Hepatocyte (in vitro differentiated cells): ENCODE measurements at regions not wholly inside any gene's neighbourhood (a gene's known extent, or its start where the extent isn't known, plus 50 kb on each side); places are given as distances from the start of the nearest gene placed in this dataset.

Experiments used
- EZH2 ChIP-seq: fragments of 200-600 bp; sonication (generic); IDR thresholded peaks from 2 replicates; pipeline ENCODE4 v1.6.1; 2016; ENCODE audit warnings: antibody characterized with exemption, mild to moderate bottlenecking, borderline replicate concordance
- TF ChIP-seq, protein P1 (sequence below): fragments of 200-600 bp; sonication (generic); IDR thresholded peaks from 2 replicates; pipeline ENCODE4 v1.5.1; 2016; ENCODE audit warnings: antibody characterized with exemption, mild to moderate bottlenecking; ENCODE audit not compliant: poor library complexity

DNA sequence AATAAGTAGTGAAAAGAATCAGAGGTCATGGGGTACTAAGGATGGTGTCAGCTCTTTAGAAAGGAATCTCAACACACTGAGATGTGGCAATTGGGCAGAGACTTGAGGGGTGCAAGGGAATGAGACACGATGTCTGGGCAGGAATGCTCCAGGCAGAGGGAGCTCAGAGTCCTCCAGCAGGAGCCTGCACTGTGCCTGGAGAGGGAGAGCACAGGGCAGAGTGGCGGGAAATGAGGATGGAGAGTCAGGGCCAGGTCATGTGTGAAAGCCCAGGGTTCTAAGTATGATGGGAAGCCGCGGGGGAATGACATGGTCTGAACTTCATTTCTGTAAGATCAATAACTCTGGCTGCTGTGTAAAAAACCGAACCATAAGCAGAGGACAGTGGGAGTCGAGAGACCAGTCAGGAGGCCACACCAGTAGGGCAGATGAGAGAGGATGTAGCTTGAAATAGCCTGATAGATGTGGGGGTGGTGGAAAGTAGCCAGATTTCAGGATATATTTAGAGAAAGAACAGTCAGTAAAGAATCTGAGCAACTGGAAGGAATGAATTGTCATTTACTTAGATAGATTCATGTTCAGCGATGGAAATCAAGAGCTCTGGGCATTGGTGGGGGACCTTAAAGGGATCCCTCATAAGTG lies 133.4 kb upstream of the DTNBP1 start:
- TF ChIP-seq, protein P1, sequence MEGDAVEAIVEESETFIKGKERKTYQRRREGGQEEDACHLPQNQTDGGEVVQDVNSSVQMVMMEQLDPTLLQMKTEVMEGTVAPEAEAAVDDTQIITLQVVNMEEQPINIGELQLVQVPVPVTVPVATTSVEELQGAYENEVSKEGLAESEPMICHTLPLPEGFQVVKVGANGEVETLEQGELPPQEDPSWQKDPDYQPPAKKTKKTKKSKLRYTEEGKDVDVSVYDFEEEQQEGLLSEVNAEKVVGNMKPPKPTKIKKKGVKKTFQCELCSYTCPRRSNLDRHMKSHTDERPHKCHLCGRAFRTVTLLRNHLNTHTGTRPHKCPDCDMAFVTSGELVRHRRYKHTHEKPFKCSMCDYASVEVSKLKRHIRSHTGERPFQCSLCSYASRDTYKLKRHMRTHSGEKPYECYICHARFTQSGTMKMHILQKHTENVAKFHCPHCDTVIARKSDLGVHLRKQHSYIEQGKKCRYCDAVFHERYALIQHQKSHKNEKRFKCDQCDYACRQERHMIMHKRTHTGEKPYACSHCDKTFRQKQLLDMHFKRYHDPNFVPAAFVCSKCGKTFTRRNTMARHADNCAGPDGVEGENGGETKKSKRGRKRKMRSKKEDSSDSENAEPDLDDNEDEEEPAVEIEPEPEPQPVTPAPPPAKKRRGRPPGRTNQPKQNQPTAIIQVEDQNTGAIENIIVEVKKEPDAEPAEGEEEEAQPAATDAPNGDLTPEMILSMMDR, result no peak
- TF ChIP-seq EZH2, result no peak
